ENCODE measurements at regions not wholly inside any gene's neighbourhood (a gene's known extent, or its start where the extent isn't known, plus 50 kb on each side); places are given as distances from the start of the nearest gene placed in this dataset.
"Not testable (repeated sequence)": the region's sequence is repeated elsewhere in the genome, so short reads cannot be mapped to it uniquely, and the experiment has no call there.

DNA sequence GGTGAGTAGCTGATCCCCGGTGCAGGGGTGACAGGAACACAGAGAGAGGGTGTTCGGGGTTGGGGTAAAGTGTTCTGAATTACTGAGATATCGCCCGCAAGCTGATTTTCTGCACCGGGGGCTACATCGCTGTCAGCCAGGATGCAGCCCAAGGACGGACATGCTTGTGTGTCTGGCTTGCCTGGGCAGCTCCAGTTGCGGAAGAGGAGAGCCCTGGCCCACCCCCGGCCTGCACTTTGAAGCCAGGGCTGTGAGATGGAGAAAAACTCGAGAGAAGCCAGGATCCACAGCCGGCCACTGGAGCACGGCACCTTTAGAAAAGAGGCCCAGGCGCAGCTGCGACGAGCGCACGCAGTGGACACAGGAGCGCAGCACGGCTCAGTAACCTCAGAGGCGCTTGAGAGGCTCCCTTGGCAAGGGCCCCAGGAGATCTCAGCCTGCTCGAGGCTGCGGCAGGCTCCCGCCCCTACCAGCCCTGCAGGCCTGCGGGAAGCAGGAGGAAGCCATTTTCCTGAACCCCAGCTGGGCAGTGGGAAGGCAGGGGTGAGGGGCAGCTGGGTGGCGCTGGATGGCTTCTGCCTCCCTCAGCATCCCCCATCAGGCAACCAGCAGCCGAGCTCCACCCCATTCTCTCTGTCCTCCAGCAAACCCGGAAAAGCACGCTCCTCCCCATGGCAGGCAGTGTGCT is 59.2 kb downstream of the C9orf50 start:
- DNase-seq (ENCODE audit: low read depth in 2 of 2), result no peak

GRCh38 chr9:129560881-129561306 is 60.0 kb downstream of the C9orf50 start:
- no peak for DNase-seq (ENCODE audit: low read depth in 2 of 2)

DNA sequence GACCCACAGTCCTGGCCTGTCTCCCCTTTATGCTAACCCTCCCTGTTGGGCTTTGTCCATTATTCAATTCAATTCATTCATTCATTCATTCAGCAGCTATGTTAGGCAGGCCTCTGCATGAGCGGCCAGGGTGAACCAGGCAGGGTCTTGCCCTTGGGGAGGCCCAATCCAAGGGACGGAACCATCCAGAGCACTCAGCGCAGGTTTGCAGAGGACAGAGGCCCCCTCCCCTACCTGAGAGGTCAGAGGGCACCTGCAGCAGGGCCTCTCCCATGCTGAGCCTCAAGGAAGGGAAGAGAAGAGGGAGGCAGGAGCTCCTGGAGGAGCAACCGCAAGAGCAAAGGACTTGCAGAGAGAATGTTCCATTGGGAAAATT is 61.4 kb downstream of the C9orf50 start:
- DNase-seq (ENCODE audit: low read depth in 2 of 2), result no peak

GRCh38 chr9:129558551-129559505 is 62.1 kb downstream of the C9orf50 start:
- no peak for DNase-seq (ENCODE audit: low read depth in 2 of 2)

DNA sequence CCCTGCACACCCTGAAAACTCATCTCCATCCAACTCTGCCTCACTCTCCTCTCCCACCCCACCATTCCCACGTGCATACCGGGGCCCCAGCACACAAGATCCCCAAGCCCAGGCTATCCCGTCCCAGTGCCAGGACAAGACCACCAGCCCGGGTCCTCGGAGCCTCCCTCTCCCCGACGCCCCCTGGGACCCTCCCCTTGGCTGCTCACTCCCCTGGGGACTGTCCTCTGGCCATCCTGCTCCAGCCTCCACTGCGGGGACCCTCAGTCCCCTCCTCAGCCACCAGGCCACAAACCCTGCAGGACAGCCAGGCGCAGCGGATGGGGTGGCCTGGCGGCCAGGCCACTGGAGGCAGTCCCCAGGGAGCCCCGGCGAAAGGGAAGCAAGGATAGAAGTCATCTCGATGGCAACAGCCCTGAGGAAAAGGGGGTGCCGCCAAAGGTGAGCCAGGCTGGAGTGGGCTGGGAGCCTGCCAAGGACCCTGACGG is 62.8 kb downstream of the C9orf50 start:
- DNase-seq (ENCODE audit: low read depth in 2 of 2), result no peak

DNA sequence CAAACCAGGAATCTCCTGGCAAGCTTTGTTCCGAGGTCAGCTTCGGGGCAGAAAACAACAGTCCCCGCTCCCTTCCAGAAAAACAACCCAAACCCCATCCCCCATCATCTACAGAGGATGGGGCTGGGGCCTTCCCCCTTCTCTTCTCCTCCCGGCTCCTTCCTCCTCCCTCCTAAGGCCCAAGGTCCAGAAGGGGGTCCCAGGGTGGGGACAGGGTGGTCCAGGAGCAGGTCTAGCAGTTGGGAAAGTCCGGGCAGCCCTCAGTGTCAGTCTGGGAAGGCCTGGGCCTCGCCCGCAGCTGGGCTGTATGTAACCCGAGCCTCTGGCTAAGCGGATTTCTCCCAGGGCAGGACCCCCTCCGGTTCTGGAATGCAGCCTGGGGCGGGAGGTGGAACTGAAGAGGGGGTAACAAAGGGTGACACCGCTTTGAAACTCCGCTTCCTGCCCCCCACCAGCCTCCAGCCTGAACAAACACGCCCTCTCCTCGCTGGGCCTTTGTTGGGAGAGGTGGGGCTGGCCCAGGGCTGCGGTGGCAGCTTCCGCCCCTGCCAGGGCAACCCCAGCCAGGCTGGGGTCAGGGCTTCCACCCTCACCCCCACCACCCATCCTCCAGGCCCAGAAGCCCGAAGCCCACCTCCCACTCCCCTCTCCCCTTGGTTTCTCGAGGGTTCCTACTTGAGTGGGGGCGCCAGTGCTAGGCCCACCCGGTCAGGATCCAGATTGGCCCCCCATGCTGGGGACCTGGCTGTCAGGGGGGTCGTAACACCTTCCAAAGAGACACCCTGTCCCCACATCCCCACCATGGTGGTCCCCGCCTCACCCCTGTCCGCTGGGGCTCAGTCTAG is 63.5 kb downstream of the C9orf50 start:
- DNase-seq (ENCODE audit: low read depth in 2 of 2), result no peak

GRCh38 chr9:129556491-129557191 is 64.3 kb downstream of the C9orf50 start:
- no peak for DNase-seq (ENCODE audit: low read depth in 2 of 2)

- no peak for DNase-seq (ENCODE audit: low read depth in 2 of 2)
Measured at GRCh38 chr9:129555512-129556215, 65.2 kb downstream of the C9orf50 start.

DNA sequence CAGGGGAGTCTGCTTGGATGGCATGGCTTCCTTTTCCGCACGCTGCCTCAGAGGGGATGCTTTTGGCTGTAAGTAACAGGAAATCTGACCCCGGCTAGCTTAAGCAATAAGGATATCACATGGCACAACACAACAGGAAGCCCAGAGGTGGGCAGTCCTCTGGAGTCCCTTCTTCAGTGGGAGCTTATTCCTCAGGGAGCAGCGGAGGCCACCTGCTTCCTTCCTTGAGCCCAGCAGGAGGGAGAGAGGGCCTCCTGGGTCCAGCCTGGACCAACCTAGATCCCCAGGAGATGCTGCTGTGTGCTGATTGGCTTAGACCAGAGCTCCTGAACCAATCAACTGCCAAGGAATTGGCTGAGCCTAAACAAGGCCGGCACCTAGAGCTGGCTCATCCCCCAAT is 66.3 kb downstream of the C9orf50 start:
- no peak for DNase-seq (ENCODE audit: low read depth in 2 of 2)

- DNase-seq (ENCODE audit: low read depth in 2 of 2), result no peak
Measured at GRCh38 chr9:129553277-129553676, 67.6 kb downstream of the C9orf50 start.

DNA sequence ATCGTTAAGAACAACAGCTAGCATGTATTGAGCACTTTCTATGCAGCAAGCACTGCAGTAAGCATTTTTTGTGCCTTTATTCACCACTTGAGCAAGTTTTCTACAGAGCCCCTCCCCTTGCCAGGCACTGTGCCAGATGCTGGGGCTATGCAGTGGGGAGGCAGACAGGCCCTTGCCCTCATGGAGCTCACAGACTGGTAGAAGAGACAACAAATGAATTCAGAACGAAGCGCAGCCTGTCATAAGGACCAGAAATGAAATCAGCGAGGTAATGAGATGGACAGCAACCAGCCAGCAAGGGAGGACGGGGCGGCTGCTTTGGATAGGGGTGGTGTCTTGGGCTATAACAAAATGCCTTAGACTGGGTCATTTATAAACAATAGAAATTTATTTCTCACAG is 68.8 kb downstream of the C9orf50 start:
- no peak for DNase-seq (ENCODE audit: low read depth in 2 of 2)

DNA sequence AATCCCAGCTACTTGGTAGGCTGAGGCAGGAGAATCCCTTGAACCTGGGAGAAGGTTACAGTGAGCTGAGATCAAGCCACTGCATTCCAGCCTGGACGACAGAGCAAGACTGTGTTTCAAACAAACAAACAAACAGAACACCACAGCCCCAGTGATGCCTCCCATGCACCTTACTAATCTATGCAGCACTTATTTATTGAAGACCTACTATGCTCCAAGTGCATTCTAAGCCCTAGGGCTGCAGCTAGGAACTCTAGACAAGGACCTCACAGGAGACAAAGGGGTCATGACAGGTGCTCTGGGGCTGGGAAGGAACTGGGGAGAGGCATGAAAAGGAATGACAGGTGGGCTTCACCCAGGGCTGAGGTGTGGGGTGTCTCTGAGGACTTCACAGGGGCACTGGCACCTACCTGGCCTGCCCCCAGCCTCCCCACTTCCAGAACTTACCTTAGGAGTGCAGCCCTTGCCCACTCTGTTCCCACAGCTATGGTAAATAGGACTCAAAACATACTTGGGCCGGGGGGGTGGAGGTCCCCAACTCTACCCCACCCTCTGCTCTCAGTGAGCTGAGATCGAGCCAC is 69.4 kb downstream of the C9orf50 start:
- no peak for DNase-seq (ENCODE audit: low read depth in 2 of 2)

GRCh38 chr9:129550977-129551376 is 69.9 kb downstream of the C9orf50 start:
- not testable (repeated sequence) for DNase-seq (ENCODE audit: low read depth in 2 of 2)

- no peak for DNase-seq (ENCODE audit: low read depth in 2 of 2)
Measured at GRCh38 chr9:129550199-129550839, 70.6 kb downstream of the C9orf50 start.

DNA sequence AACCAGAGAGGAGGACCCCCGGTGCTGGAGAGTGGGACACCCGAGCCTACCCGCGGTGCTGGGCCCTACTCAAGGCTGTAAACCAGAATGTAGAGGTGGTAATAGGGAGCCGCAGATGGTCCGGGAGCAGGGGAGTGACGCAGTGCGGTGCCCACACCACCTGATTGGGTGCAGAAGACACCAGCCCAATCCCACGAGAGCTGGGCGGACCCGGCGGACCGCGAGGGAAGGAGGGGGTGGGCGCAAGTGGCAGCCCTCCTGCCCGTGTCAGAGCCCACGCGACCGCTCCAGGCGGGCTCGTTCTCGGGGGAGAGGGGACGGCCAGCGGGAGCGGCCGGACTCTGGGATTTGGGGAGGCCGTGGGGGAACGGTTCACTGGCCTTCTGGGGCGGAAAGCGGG is 71.2 kb downstream of the C9orf50 start:
- DNase-seq (ENCODE audit: low read depth in 2 of 2), result no peak

- DNase-seq (ENCODE audit: low read depth in 2 of 2), result no peak
Measured at GRCh38 chr9:129549139-129549538, 71.8 kb downstream of the C9orf50 start.

DNA sequence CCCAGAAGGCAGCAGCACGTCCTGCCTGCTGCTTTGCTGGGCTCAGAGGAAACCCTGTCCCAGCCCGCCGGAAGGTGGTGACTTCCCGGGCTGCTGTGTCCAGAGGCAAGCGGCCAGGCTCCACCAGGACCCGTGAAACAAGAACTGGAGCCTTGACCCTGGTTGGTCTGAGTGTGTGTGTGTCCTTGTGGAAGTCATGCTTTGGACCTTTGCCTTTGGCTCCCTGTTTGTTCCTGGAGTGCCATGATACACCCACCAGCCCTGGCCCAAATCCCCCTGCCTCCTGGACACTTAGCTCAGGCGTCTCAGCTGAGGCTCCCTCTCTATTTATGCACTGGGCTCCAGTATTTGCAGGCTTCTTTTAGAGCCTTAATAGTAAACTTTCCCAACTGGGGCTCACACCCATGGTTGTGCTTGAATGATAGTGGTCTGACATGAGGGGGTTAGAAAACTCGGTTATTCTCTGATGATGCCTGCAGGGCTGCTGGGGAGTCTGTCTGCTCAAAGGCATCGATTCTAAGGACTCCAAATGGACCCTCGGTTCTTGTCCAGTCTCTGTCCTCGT is 72.2 kb downstream of the C9orf50 start:
- no peak for DNase-seq (ENCODE audit: low read depth in 2 of 2)

- DNase-seq (ENCODE audit: low read depth in 2 of 2), result no peak
Measured at GRCh38 chr9:129547869-129548570, 72.9 kb downstream of the C9orf50 start.

DNA sequence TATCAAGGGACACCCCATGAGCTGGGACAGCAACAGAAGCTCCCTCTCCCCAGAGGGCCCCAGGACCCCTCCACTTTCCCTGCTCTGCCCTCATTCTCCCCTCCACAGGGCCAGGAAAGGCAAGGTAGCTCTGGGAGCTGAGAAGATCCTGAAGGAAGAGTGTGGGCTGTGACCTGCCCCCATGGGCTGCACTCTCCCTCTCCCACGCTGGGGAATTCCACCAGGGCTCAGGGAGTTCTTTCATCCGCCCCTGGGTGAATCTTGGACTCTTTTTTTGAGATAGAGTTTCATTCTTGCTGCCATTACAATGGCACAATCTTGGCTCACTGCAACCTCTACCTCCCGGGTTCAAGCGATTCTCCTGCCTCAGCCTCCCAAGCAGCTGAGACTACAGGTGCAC is 73.8 kb downstream of the C9orf50 start:
- DNase-seq (ENCODE audit: low read depth in 2 of 2), result no peak
